Suprapubic skin (tissue), 3 donors: ENCODE measurements at regions not wholly inside any gene's neighbourhood (a gene's known extent, or its start where the extent isn't known, plus 50 kb on each side); places are given as distances from the start of the nearest gene placed in this dataset.
"Not testable (repeated sequence)": the region's sequence is repeated elsewhere in the genome, so short reads cannot be mapped to it uniquely, and the experiment has no call there.

ENCODE experiments used
- POLR2AphosphoS5 ChIP-seq, 3 donors: sonication (generic); formaldehyde crosslinking; IDR thresholded peaks; one replicate each; pipeline ENCODE4 v1.6.1; 2017; ENCODE audit warnings: antibody characterized with exemption in 3 of 3
- TF ChIP-seq, protein P1 (sequence below), 2 donors: fragments of 200-600 bp in 1 of 2; fragments of 450-650 bp in 1 of 2; sonication (generic) in 1 of 2; IDR thresholded peaks; one replicate each; pipeline ENCODE4 v1.5.1; 2016 to 2019; ENCODE audit warnings: antibody characterized with exemption in 2 of 2, mild to moderate bottlenecking in 1 of 2, moderate library complexity in 1 of 2

DNA sequence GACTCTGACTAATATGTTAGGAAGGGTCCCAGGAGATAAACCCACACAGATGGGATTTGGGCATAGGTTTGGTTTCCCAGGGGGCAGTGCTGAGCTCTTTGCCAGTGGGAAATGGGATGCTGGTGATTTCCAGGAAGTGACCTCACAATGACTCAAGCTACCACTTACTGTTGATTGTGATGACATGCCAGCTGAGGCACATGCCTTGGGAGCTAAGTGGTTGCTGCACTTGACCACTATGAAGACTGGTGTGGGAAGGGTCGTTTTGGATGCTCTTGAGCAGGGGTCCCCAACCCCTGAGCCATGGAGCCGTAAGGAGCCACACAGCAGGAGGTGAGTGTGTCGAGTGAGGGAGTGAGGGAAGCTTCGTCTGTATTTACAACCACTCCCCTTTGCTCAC, 159.0 kb upstream of the CDK13 start:
- not testable (repeated sequence) for TF ChIP-seq POLR2AphosphoS5 (IDR thresholded peaks at IDR 0.05)
- TF ChIP-seq, protein P1, sequence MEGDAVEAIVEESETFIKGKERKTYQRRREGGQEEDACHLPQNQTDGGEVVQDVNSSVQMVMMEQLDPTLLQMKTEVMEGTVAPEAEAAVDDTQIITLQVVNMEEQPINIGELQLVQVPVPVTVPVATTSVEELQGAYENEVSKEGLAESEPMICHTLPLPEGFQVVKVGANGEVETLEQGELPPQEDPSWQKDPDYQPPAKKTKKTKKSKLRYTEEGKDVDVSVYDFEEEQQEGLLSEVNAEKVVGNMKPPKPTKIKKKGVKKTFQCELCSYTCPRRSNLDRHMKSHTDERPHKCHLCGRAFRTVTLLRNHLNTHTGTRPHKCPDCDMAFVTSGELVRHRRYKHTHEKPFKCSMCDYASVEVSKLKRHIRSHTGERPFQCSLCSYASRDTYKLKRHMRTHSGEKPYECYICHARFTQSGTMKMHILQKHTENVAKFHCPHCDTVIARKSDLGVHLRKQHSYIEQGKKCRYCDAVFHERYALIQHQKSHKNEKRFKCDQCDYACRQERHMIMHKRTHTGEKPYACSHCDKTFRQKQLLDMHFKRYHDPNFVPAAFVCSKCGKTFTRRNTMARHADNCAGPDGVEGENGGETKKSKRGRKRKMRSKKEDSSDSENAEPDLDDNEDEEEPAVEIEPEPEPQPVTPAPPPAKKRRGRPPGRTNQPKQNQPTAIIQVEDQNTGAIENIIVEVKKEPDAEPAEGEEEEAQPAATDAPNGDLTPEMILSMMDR (IDR thresholded peaks at IDR 0.05), result not testable (repeated sequence)
